ENCODE measurements at regions not wholly inside any gene's neighbourhood (a gene's known extent, or its start where the extent isn't known, plus 50 kb on each side); places are given as distances from the start of the nearest gene placed in this dataset.
"Not testable (repeated sequence)": the region's sequence is repeated elsewhere in the genome, so short reads cannot be mapped to it uniquely, and the experiment has no call there.

GRCh38 chr17:51347851-51348584 is 87.7 kb downstream of the UTP18 start:
- Mint-ChIP-seq H3K4me3 (no peak overlapping the region), H3K27ac (no peak overlapping the region), H3K36me3 (no peaks in the 10 kb centered on the region), H3K9me3 (ENCODE audit: low read depth) (no peaks in the 10 kb centered on the region), H3K27me3 (peaks cover 7% of the 10 kb centered on the region), H3K4me1 (ENCODE audit: low read depth) (no peaks in the 10 kb centered on the region)

- Mint-ChIP-seq H3K27me3 (peaks cover 9% of the 10 kb centered on the region), H3K27ac (no peak overlapping the region), H3K4me1 (ENCODE audit: low read depth) (no peaks in the 10 kb centered on the region), H3K36me3 (no peaks in the 10 kb centered on the region), H3K4me3 (no peak overlapping the region), H3K9me3 (ENCODE audit: low read depth) (no peaks in the 10 kb centered on the region)
Measured at GRCh38 chr17:51351080-51351479, 90.7 kb downstream of the UTP18 start.

GRCh38 chr17:51351890-51352289 is 91.5 kb downstream of the UTP18 start:
- H3K4me1 Mint-ChIP-seq (ENCODE audit: low read depth): no peaks in the 10 kb centered on the region
- H3K4me3 Mint-ChIP-seq: no peak overlapping the region
- H3K27me3 Mint-ChIP-seq: peaks cover 9% of the 10 kb centered on the region
- H3K27ac Mint-ChIP-seq: no peak overlapping the region
- H3K36me3 Mint-ChIP-seq: no peaks in the 10 kb centered on the region
- no peaks in the 10 kb centered on the region for H3K9me3 Mint-ChIP-seq (ENCODE audit: low read depth)

- Mint-ChIP-seq H3K27ac (no peak overlapping the region), H3K4me1 (ENCODE audit: low read depth) (no peaks in the 10 kb centered on the region), H3K4me3 (no peak overlapping the region), H3K36me3 (no peaks in the 10 kb centered on the region), H3K9me3 (ENCODE audit: low read depth) (no peaks in the 10 kb centered on the region), H3K27me3 (peaks cover 9% of the 10 kb centered on the region)
Measured at GRCh38 chr17:51352798-51353197, 92.5 kb downstream of the UTP18 start.

GRCh38 chr17:51353296-51353695 is 93.0 kb downstream of the UTP18 start:
- Mint-ChIP-seq H3K4me1 (ENCODE audit: low read depth) (no peaks in the 10 kb centered on the region), H3K27ac (no peak overlapping the region), H3K4me3 (no peak overlapping the region), H3K27me3 (peaks cover 12% of the 10 kb centered on the region), H3K36me3 (no peaks in the 10 kb centered on the region), H3K9me3 (ENCODE audit: low read depth) (no peaks in the 10 kb centered on the region)

- no peaks in the 10 kb centered on the region for H3K9me3 Mint-ChIP-seq (ENCODE audit: low read depth)
- H3K4me3 Mint-ChIP-seq: no peak overlapping the region
- no peaks in the 10 kb centered on the region for H3K4me1 Mint-ChIP-seq (ENCODE audit: low read depth)
- no peaks in the 10 kb centered on the region for H3K36me3 Mint-ChIP-seq
- no peak overlapping the region for H3K27ac Mint-ChIP-seq
- H3K27me3 Mint-ChIP-seq: peaks cover 12% of the 10 kb centered on the region
Measured at GRCh38 chr17:51354936-51355335, 94.6 kb downstream of the UTP18 start.

GRCh38 chr17:51355441-51356410 is 95.4 kb downstream of the UTP18 start:
- H3K4me3 Mint-ChIP-seq: no peak overlapping the region
- H3K36me3 Mint-ChIP-seq: no peaks in the 10 kb centered on the region
- H3K27ac Mint-ChIP-seq: no peak overlapping the region
- H3K4me1 Mint-ChIP-seq (ENCODE audit: low read depth): no peaks in the 10 kb centered on the region
- H3K27me3 Mint-ChIP-seq: peaks cover 11% of the 10 kb centered on the region
- H3K9me3 Mint-ChIP-seq (ENCODE audit: low read depth): no peaks in the 10 kb centered on the region

GRCh38 chr17:51359055-51359454 is 98.7 kb downstream of the UTP18 start:
- H3K36me3 Mint-ChIP-seq: no peaks in the 10 kb centered on the region

GRCh38 chr17:51362811-51363585 is 102.7 kb downstream of the UTP18 start:
- H3K27ac Mint-ChIP-seq: no peak overlapping the region
- H3K36me3 Mint-ChIP-seq: no peaks in the 10 kb centered on the region
- peaks cover 18% of the 10 kb centered on the region for H3K4me1 Mint-ChIP-seq (ENCODE audit: low read depth)
- H3K4me3 Mint-ChIP-seq: no peak overlapping the region
- H3K9me3 Mint-ChIP-seq (ENCODE audit: low read depth): no peaks in the 10 kb centered on the region
- peaks cover 2% of the 10 kb centered on the region for H3K27me3 Mint-ChIP-seq

More at GRCh38 chr17:51359055-51359454, 98.7 kb downstream of the UTP18 start:
- no peak overlapping the region for H3K4me3 Mint-ChIP-seq
- no peak overlapping the region for H3K27ac Mint-ChIP-seq
- H3K9me3 Mint-ChIP-seq (ENCODE audit: low read depth): no peaks in the 10 kb centered on the region
- H3K4me1 Mint-ChIP-seq (ENCODE audit: low read depth): no peaks in the 10 kb centered on the region
- peaks cover 5% of the 10 kb centered on the region for H3K27me3 Mint-ChIP-seq

- peaks cover 18% of the 10 kb centered on the region for H3K4me1 Mint-ChIP-seq (ENCODE audit: low read depth)
- H3K27me3 Mint-ChIP-seq: no peaks in the 10 kb centered on the region
- no peaks in the 10 kb centered on the region for H3K9me3 Mint-ChIP-seq (ENCODE audit: low read depth)
- H3K27ac Mint-ChIP-seq: peak overlapping the region; percentile 22
- no peaks in the 10 kb centered on the region for H3K36me3 Mint-ChIP-seq
- no peak overlapping the region for H3K4me3 Mint-ChIP-seq
Measured at GRCh38 chr17:51365090-51365489, 104.7 kb downstream of the UTP18 start.

GRCh38 chr17:51366866-51367265 is 106.5 kb downstream of the UTP18 start:
- no peak overlapping the region for H3K4me3 Mint-ChIP-seq
- H3K9me3 Mint-ChIP-seq (ENCODE audit: low read depth): no peaks in the 10 kb centered on the region
- H3K36me3 Mint-ChIP-seq: no peaks in the 10 kb centered on the region
- H3K27me3 Mint-ChIP-seq: no peaks in the 10 kb centered on the region
- H3K4me1 Mint-ChIP-seq (ENCODE audit: low read depth): peaks cover 21% of the 10 kb centered on the region
- H3K27ac Mint-ChIP-seq: no peak overlapping the region

- not testable (repeated sequence) for H3K4me3 Mint-ChIP-seq; H3K36me3 Mint-ChIP-seq; H3K27me3 Mint-ChIP-seq; H3K9me3 Mint-ChIP-seq (ENCODE audit: low read depth); H3K27ac Mint-ChIP-seq
- H3K4me1 Mint-ChIP-seq (ENCODE audit: low read depth): peaks cover 29% of the 10 kb centered on the region
Measured at GRCh38 chr17:51367836-51368235, 107.5 kb downstream of the UTP18 start.

GRCh38 chr17:51371732-51372151 is 111.4 kb downstream of the UTP18 start:
- Mint-ChIP-seq H3K27ac (peak overlapping the region; percentile 34), H3K9me3 (ENCODE audit: low read depth) (no peaks in the 10 kb centered on the region), H3K4me1 (ENCODE audit: low read depth) (peaks cover 12% of the 10 kb centered on the region), H3K36me3 (no peaks in the 10 kb centered on the region), H3K27me3 (no peaks in the 10 kb centered on the region), H3K4me3 (no peak overlapping the region)

- H3K27ac Mint-ChIP-seq: no peak overlapping the region
Measured at GRCh38 chr17:51372345-51373004, 112.1 kb downstream of the UTP18 start.

More at GRCh38 chr17:51372345-51373004, 112.1 kb downstream of the UTP18 start:
- H3K9me3 Mint-ChIP-seq (ENCODE audit: low read depth): no peaks in the 10 kb centered on the region
- no peaks in the 10 kb centered on the region for H3K27me3 Mint-ChIP-seq
- H3K36me3 Mint-ChIP-seq: no peaks in the 10 kb centered on the region
- H3K4me3 Mint-ChIP-seq: no peak overlapping the region
- peaks cover 12% of the 10 kb centered on the region for H3K4me1 Mint-ChIP-seq (ENCODE audit: low read depth)

All from activated naive CD8-positive, alpha-beta T cell (primary cell).